ENCODE measurements at regions not wholly inside any gene's neighbourhood (a gene's known extent, or its start where the extent isn't known, plus 50 kb on each side); places are given as distances from the start of the nearest gene placed in this dataset.

GRCh38 chr18:78809845-78810244 is 169.8 kb upstream of the SALL3 start:
- H3K27ac ChIP-seq, result no peak overlapping the region
- H3K4me3 ChIP-seq, result no peak overlapping the region
- H3K4me1 ChIP-seq, result no peaks in the 10 kb centered on the region
- TF ChIP-seq CTCF (IDR thresholded peaks at IDR 0.05), result no peak
- no peak for TF ChIP-seq POLR2A (IDR thresholded peaks at IDR 0.05)
- no peaks in the 10 kb centered on the region for H3K9me3 ChIP-seq
- H3K36me3 ChIP-seq, result no peaks in the 10 kb centered on the region
- no peaks in the 10 kb centered on the region for H3K27me3 ChIP-seq
- DNase-seq, result no peak

- no peak for DNase-seq
- no peak overlapping the region for H3K4me3 ChIP-seq
- no peaks in the 10 kb centered on the region for H3K27me3 ChIP-seq
- no peak for TF ChIP-seq POLR2A (IDR thresholded peaks at IDR 0.05)
- no peak for TF ChIP-seq CTCF (IDR thresholded peaks at IDR 0.05)
- no peaks in the 10 kb centered on the region for H3K4me1 ChIP-seq
- no peaks in the 10 kb centered on the region for H3K9me3 ChIP-seq
- no peak overlapping the region for H3K27ac ChIP-seq
- H3K36me3 ChIP-seq, result no peaks in the 10 kb centered on the region
These were observed 168.9 kb upstream of the SALL3 start for GRCh38 chr18:78810706-78811105.

GRCh38 chr18:78812067-78812466 is 167.6 kb upstream of the SALL3 start:
- TF ChIP-seq POLR2A (IDR thresholded peaks at IDR 0.05), result no peak
- TF ChIP-seq CTCF (IDR thresholded peaks at IDR 0.05), result no peak
- no peaks in the 10 kb centered on the region for H3K27me3 ChIP-seq
- no peak for DNase-seq
- H3K4me3 ChIP-seq, result no peak overlapping the region
- H3K36me3 ChIP-seq, result no peaks in the 10 kb centered on the region
- H3K9me3 ChIP-seq, result no peaks in the 10 kb centered on the region
- no peak overlapping the region for H3K27ac ChIP-seq
- H3K4me1 ChIP-seq, result no peaks in the 10 kb centered on the region

GRCh38 chr18:78813156-78813555 is 166.5 kb upstream of the SALL3 start:
- no peak overlapping the region for H3K27ac ChIP-seq
- no peaks in the 10 kb centered on the region for H3K27me3 ChIP-seq
- no peak for TF ChIP-seq POLR2A (IDR thresholded peaks at IDR 0.05)
- no peak for TF ChIP-seq CTCF (IDR thresholded peaks at IDR 0.05)
- no peak overlapping the region for H3K4me3 ChIP-seq
- H3K9me3 ChIP-seq, result no peaks in the 10 kb centered on the region
- DNase-seq, result no peak
- no peaks in the 10 kb centered on the region for H3K36me3 ChIP-seq
- H3K4me1 ChIP-seq, result no peaks in the 10 kb centered on the region

- H3K4me3 ChIP-seq, result no peak overlapping the region
- TF ChIP-seq CTCF (IDR thresholded peaks at IDR 0.05), result no peak
- no peak for TF ChIP-seq POLR2A (IDR thresholded peaks at IDR 0.05)
- DNase-seq, result no peak
- H3K27me3 ChIP-seq, result no peaks in the 10 kb centered on the region
- no peaks in the 10 kb centered on the region for H3K9me3 ChIP-seq
- no peaks in the 10 kb centered on the region for H3K36me3 ChIP-seq
- H3K27ac ChIP-seq, result no peak overlapping the region
- no peaks in the 10 kb centered on the region for H3K4me1 ChIP-seq
These were observed 165.5 kb upstream of the SALL3 start for GRCh38 chr18:78813936-78814710.
